NB4 (cell line): ENCODE measurements at regions not wholly inside any gene's neighbourhood (a gene's known extent, or its start where the extent isn't known, plus 50 kb on each side); places are given as distances from the start of the nearest gene placed in this dataset.

Experiments
- CTCF ChIP-seq: IDR thresholded peaks from one replicate; pipeline ENCODE4 v1.5.1; 2012; ENCODE audit warnings: low read depth, low read length
- POLR2A ChIP-seq: IDR thresholded peaks from 2 replicates; pipeline ENCODE4 v1.6.1; 2011; ENCODE audit warnings: mild to moderate bottlenecking; ENCODE audit not compliant: insufficient read length; ENCODE audit errors: extremely low read depth

GRCh38 chr3:82287562-82287961 lies 526.1 kb upstream of the GBE1 start:
- TF ChIP-seq CTCF = no peak
- TF ChIP-seq POLR2A = no peak
